MM.1S (cell line): ENCODE measurements at regions not wholly inside any gene's neighbourhood (a gene's known extent, or its start where the extent isn't known, plus 50 kb on each side); places are given as distances from the start of the nearest gene placed in this dataset.

Experiments used
- DNase-seq: peaks from one replicate; pipeline ENCODE4 v3.0.0-alpha.2; 2015
- H2AFZ ChIP-seq: fragments of 300-600 bp; sonication (generic); 2 replicates; pipeline ENCODE4 v1.6.0; 2016; ENCODE audit warnings: antibody characterized with exemption, low read length
- H3F3A ChIP-seq: fragments of 300-600 bp; sonication (generic); 2 replicates; pipeline ENCODE4 v1.6.1; 2016; ENCODE audit warnings: mild to moderate bottlenecking, antibody characterized with exemption, low read length, moderate library complexity, mixed read lengths; ENCODE audit not compliant: insufficient read depth
- H3K27ac ChIP-seq: fragments of 300-600 bp; sonication (generic); 2 replicates; pipeline ENCODE4 v1.5.1; 2016; ENCODE audit warnings: mild to moderate bottlenecking, low read length
- H3K27me3 ChIP-seq: fragments of 300-600 bp; sonication (generic); replicated peaks from 2 replicates; pipeline ENCODE4 v1.6.0; 2016; ENCODE audit warnings: low read length; ENCODE audit not compliant: insufficient read depth
- H3K36me3 ChIP-seq: fragments of 300-600 bp; sonication (generic); replicated peaks from 2 replicates; pipeline ENCODE4 v1.6.1; 2016; ENCODE audit warnings: mild to moderate bottlenecking, low read length, mixed read lengths; ENCODE audit not compliant: insufficient read depth
- H3K4me1 ChIP-seq: fragments of 300-600 bp; sonication (generic); 2 replicates; pipeline ENCODE4 v1.6.1; 2016; ENCODE audit warnings: low read length, mixed read lengths
- H3K4me2 ChIP-seq: fragments of 300-600 bp; sonication (generic); 2 replicates; pipeline ENCODE4 v1.6.0; 2016; ENCODE audit warnings: low read depth, low read length
- H3K4me3 ChIP-seq: fragments of 300-600 bp; sonication (generic); 2 replicates; pipeline ENCODE4 v1.5.1; 2016; ENCODE audit warnings: low read length, mixed read lengths
- H3K79me2 ChIP-seq: fragments of 300-600 bp; sonication (generic); 2 replicates; pipeline ENCODE4 v1.6.1; 2016; ENCODE audit warnings: mixed run types, low read length, mixed read lengths
- H3K9ac ChIP-seq: fragments of 300-600 bp; sonication (generic); 2 replicates; pipeline ENCODE4 v1.6.1; 2016; ENCODE audit warnings: low read length, mixed read lengths
- H3K9me2 ChIP-seq: fragments of 300-600 bp; sonication (generic); replicated peaks from 2 replicates; pipeline ENCODE4 v1.6.1; 2016; ENCODE audit warnings: mild to moderate bottlenecking, low read length, mixed read lengths; ENCODE audit not compliant: insufficient read depth
- H3K9me3 ChIP-seq: fragments of 300-600 bp; sonication (generic); replicated peaks from 2 replicates; pipeline ENCODE4 v1.6.1; 2016; ENCODE audit warnings: mild to moderate bottlenecking, low read length, mixed read lengths; ENCODE audit not compliant: insufficient read depth
- H4K20me1 ChIP-seq: fragments of 300-600 bp; sonication (generic); 2 replicates; pipeline ENCODE4 v1.6.1; 2016; ENCODE audit warnings: mild to moderate bottlenecking, low read length, moderate library complexity, mixed read lengths; ENCODE audit not compliant: insufficient read depth
- EZH2 ChIP-seq: fragments of 300-600 bp; sonication (generic); optimal IDR thresholded peaks from 2 replicates; pipeline ENCODE3; 2017; ENCODE audit warnings: low read depth, mild to moderate bottlenecking, antibody characterized with exemption, low read length, mixed read lengths
- EZH2phosphoT487 ChIP-seq: fragments of 300-600 bp; sonication (generic); IDR thresholded peaks from 2 replicates; pipeline ENCODE4 v1.6.1; 2018; ENCODE audit warnings: antibody characterized with exemption, low read length
- TF ChIP-seq, protein P1 (sequence below): fragments of 300-600 bp; sonication (generic); IDR thresholded peaks from 2 replicates; pipeline ENCODE4 v1.5.1; 2016; ENCODE audit warnings: antibody characterized with exemption, low read length, mixed read lengths

DNA sequence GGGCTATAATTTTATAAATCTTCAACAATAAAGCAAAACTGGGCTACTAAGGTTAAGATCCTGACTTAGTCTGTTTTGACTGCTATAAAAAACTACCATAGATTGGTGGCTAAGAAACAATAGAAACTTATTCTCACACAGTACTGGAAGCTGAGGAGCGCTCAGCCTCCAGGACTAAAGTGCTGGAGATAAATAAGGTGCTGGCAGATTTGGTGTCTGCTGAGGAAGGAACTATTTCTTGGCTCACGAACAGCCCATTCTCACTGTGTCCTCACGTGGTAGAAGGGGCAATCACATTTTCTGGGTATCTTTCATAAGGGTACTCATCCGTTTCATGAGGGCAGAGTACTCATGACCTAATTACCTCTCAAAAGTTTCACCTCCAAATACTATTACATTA lies 166.8 kb upstream of the CBLB start:
- Histone ChIP-seq H3K4me1 (no peaks in the 10 kb centered on the region), H3K9ac (no peak overlapping the region), H3K27me3 (no peaks in the 10 kb centered on the region), H3K9me2 (no peaks in the 10 kb centered on the region), H3K27ac (no peak overlapping the region), H2AFZ (no peak overlapping the region), H3K36me3 (no peaks in the 10 kb centered on the region), H3K4me3 (no peak overlapping the region), H4K20me1 (no peaks in the 10 kb centered on the region), H3F3A (no peaks in the 10 kb centered on the region), H3K4me2 (no peak overlapping the region), H3K79me2 (no peaks in the 10 kb centered on the region), H3K9me3 (no peaks in the 10 kb centered on the region)
- DNase-seq: no peak
- TF ChIP-seq, protein P1, sequence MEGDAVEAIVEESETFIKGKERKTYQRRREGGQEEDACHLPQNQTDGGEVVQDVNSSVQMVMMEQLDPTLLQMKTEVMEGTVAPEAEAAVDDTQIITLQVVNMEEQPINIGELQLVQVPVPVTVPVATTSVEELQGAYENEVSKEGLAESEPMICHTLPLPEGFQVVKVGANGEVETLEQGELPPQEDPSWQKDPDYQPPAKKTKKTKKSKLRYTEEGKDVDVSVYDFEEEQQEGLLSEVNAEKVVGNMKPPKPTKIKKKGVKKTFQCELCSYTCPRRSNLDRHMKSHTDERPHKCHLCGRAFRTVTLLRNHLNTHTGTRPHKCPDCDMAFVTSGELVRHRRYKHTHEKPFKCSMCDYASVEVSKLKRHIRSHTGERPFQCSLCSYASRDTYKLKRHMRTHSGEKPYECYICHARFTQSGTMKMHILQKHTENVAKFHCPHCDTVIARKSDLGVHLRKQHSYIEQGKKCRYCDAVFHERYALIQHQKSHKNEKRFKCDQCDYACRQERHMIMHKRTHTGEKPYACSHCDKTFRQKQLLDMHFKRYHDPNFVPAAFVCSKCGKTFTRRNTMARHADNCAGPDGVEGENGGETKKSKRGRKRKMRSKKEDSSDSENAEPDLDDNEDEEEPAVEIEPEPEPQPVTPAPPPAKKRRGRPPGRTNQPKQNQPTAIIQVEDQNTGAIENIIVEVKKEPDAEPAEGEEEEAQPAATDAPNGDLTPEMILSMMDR: no peak
- no peak for TF ChIP-seq EZH2phosphoT487
- no peak for TF ChIP-seq EZH2

DNA sequence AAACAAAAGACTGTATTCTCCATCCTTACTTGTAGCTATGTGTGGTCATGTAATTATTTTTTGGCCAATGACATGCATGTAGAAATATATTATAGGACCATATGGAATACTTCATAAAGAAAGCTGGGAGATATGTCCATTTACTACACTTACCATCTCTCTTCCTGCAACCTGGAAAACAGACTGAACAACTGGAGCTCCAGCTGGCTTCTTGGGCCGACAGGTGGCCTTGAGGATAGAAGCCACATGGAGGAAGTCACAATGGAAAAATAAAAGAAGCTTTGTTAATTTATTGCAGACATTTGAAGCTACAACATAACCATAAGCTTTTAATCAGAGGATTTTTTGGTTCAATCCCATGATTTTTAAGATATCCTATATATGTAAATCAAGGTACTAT lies 167.9 kb upstream of the CBLB start:
- no peaks in the 10 kb centered on the region for H4K20me1 ChIP-seq
- no peaks in the 10 kb centered on the region for H3K36me3 ChIP-seq
- no peaks in the 10 kb centered on the region for H3K79me2 ChIP-seq
- DNase-seq: no peak
- H3K9me3 ChIP-seq: no peaks in the 10 kb centered on the region
- H3K27me3 ChIP-seq: no peaks in the 10 kb centered on the region
- no peaks in the 10 kb centered on the region for H3F3A ChIP-seq
- TF ChIP-seq EZH2: no peak
- TF ChIP-seq EZH2phosphoT487: no peak
- TF ChIP-seq, protein P1: no peak
- no peaks in the 10 kb centered on the region for H3K4me1 ChIP-seq
- H3K27ac ChIP-seq: no peak overlapping the region
- H3K9me2 ChIP-seq: no peaks in the 10 kb centered on the region
- no peak overlapping the region for H3K9ac ChIP-seq
- H2AFZ ChIP-seq: no peak overlapping the region
- no peak overlapping the region for H3K4me3 ChIP-seq
- H3K4me2 ChIP-seq: no peak overlapping the region

GRCh38 chr3:106047221-106047620 lies 178.4 kb upstream of the CBLB start:
- Histone ChIP-seq H4K20me1 (no peaks in the 10 kb centered on the region), H3F3A (no peaks in the 10 kb centered on the region), H3K4me2 (no peak overlapping the region), H3K79me2 (no peaks in the 10 kb centered on the region), H3K27ac (no peak overlapping the region), H2AFZ (no peak overlapping the region), H3K27me3 (no peaks in the 10 kb centered on the region), H3K4me3 (no peak overlapping the region), H3K36me3 (no peaks in the 10 kb centered on the region), H3K9ac (no peak overlapping the region), H3K9me3 (no peaks in the 10 kb centered on the region), H3K4me1 (no peaks in the 10 kb centered on the region), H3K9me2 (no peaks in the 10 kb centered on the region)
- TF ChIP-seq, protein P1: no peak
- TF ChIP-seq EZH2: no peak
- no peak for TF ChIP-seq EZH2phosphoT487
- no peak for DNase-seq
